CD14-positive monocyte (primary cell): ENCODE measurements at regions not wholly inside any gene's neighbourhood (a gene's known extent, or its start where the extent isn't known, plus 50 kb on each side); places are given as distances from the start of the nearest gene placed in this dataset.

Source experiments
- DNase-seq, 3 donors: peaks; one replicate each; pipeline ENCODE4 v3.0.0-alpha.2; 2011 to 2022
- H2AFZ ChIP-seq: 2 replicates; pipeline ENCODE4 v1.6.0; 2012; ENCODE audit warnings: mild to moderate bottlenecking, low read depth, low read length, inconsistent platforms; ENCODE audit not compliant: insufficient read depth, poor library complexity, severe bottlenecking
- H3K27ac ChIP-seq, 2 donors: 1 replicate in 1 of 2; 2 replicates in 1 of 2; pipeline ENCODE4 v1.5.1; 2012 to 2013; ENCODE audit warnings: low read length in 2 of 2, control low read depth in 1 of 2, inconsistent platforms in 1 of 2, low read depth in 1 of 2, mild to moderate bottlenecking in 1 of 2
- H3K27me3 ChIP-seq, 2 donors: one replicate each; pipeline versions ENCODE4 v1.6.0 to v1.6.1; 2011 to 2013; ENCODE audit warnings: low read length in 2 of 2; ENCODE audit not compliant: control insufficient read depth in 2 of 2, insufficient read depth in 2 of 2
- H3K36me3 ChIP-seq, 2 donors: replicated peaks in 1 of 2; 1 replicate in 1 of 2; 2 replicates in 1 of 2; pipeline versions ENCODE4 v1.5.1 to v1.6.1; 2012 to 2013; ENCODE audit warnings: low read length in 2 of 2, control low read depth in 1 of 2, inconsistent platforms in 1 of 2, mild to moderate bottlenecking in 1 of 2; ENCODE audit not compliant: insufficient read depth in 2 of 2, control insufficient read depth in 1 of 2
- H3K4me1 ChIP-seq, 2 donors: 1 replicate in 1 of 2; 2 replicates in 1 of 2; pipeline versions ENCODE4 v1.5.1 to v1.6.1; 2012 to 2013; ENCODE audit warnings: low read length in 2 of 2, control low read depth in 1 of 2, inconsistent platforms in 1 of 2, mild to moderate bottlenecking in 1 of 2, moderate library complexity in 1 of 2; ENCODE audit not compliant: insufficient read depth in 2 of 2, control insufficient read depth in 1 of 2
- H3K4me2 ChIP-seq: replicated peaks from 2 replicates; pipeline ENCODE3; 2012; ENCODE audit warnings: low read length, moderate library complexity, mild to moderate bottlenecking; ENCODE audit not compliant: poor library complexity, severe bottlenecking; ENCODE audit errors: extremely low read depth
- H3K4me3 ChIP-seq, 3 experiments: fragments of 200-600 bp in 1 of 3; sonication (generic) in 1 of 3; replicated peaks in 1 of 3; 1 replicate in 2 of 3; 2 replicates in 1 of 3; pipeline ENCODE4 v1.5.1; 2011 to 2013; ENCODE audit warnings: low read length in 3 of 3, mild to moderate bottlenecking in 3 of 3, control low read depth in 2 of 3, low read depth in 2 of 3, inconsistent platforms in 1 of 3, moderate library complexity in 1 of 3
- H3K79me2 ChIP-seq: 2 replicates; pipeline ENCODE4 v1.6.0; 2012; ENCODE audit warnings: mild to moderate bottlenecking, control low read depth, inconsistent platforms, low read length, moderate library complexity; ENCODE audit not compliant: insufficient read depth
- H3K9ac ChIP-seq: 2 replicates; pipeline ENCODE4 v1.6.0; 2017; ENCODE audit warnings: low read length, mild to moderate bottlenecking; ENCODE audit not compliant: insufficient read depth, poor library complexity, severe bottlenecking
- H3K9me3 ChIP-seq, 2 donors: replicated peaks in 1 of 2; 1 replicate in 1 of 2; 2 replicates in 1 of 2; pipeline versions ENCODE4 v1.5.1 to v1.6.1; 2012 to 2013; ENCODE audit warnings: low read length in 2 of 2, control low read depth in 1 of 2; ENCODE audit not compliant: control insufficient read depth in 1 of 2, insufficient read depth in 1 of 2
- H4K20me1 ChIP-seq: 2 replicates; pipeline ENCODE4 v1.6.0; 2012; ENCODE audit warnings: mild to moderate bottlenecking, low read length, control low read depth, moderate library complexity; ENCODE audit not compliant: insufficient read depth
- H3K27ac Mint-ChIP-seq, 7 donors: one replicate each; pipeline ENCODE4 v1.8.0; 2020; ENCODE audit warnings: mild to moderate bottlenecking in 7 of 7, mixed read lengths in 7 of 7, moderate library complexity in 6 of 7, inconsistent platforms in 2 of 7
- H3K27me3 Mint-ChIP-seq, 3 donors: one replicate each; pipeline ENCODE4 v1.8.0; 2021 to 2022; ENCODE audit warnings: low read depth in 3 of 3, mild to moderate bottlenecking in 3 of 3, mixed read lengths in 3 of 3, moderate library complexity in 3 of 3, inconsistent platforms in 1 of 3
- H3K36me3 Mint-ChIP-seq, 2 donors: one replicate each; pipeline ENCODE4 v1.8.0; 2020; ENCODE audit warnings: mixed read lengths in 2 of 2, inconsistent platforms in 1 of 2, mild to moderate bottlenecking in 1 of 2
- H3K4me1 Mint-ChIP-seq: one replicate; pipeline ENCODE4 v1.8.0; 2020; ENCODE audit warnings: mild to moderate bottlenecking, mixed read lengths
- H3K4me3 Mint-ChIP-seq, 2 donors: one replicate each; pipeline ENCODE4 v1.8.0; 2020; ENCODE audit warnings: mild to moderate bottlenecking in 2 of 2, mixed read lengths in 2 of 2, moderate library complexity in 1 of 2
- H3K9me3 Mint-ChIP-seq, 7 donors: one replicate each; pipeline ENCODE4 v1.8.0; 2020 to 2022; ENCODE audit warnings: mixed read lengths in 7 of 7, mild to moderate bottlenecking in 6 of 7, moderate library complexity in 6 of 7, inconsistent platforms in 2 of 7
- CTCF ChIP-seq: fragments of 200-600 bp; IDR thresholded peaks from one replicate; pipeline ENCODE4 v1.8.0; 2022; ENCODE audit warnings: antibody characterized with exemption, mild to moderate bottlenecking
- WGBS: methylation state at CpG from one replicate; pipeline ENCODE4 v1.1.5; 2013; ENCODE audit warnings: missing lambda C conversion rate; ENCODE audit not compliant: insufficient coverage; 5-methylcytosine and 5-hydroxymethylcytosine counted together
- intact Hi-C, 2 donors: fragments of 100-400 bp; cut with micrococcal nuclease; formaldehyde crosslinking; loops; one replicate each; pipeline versions ENCODE4 v1.15.0 to v1.15.1; 2023

DNA sequence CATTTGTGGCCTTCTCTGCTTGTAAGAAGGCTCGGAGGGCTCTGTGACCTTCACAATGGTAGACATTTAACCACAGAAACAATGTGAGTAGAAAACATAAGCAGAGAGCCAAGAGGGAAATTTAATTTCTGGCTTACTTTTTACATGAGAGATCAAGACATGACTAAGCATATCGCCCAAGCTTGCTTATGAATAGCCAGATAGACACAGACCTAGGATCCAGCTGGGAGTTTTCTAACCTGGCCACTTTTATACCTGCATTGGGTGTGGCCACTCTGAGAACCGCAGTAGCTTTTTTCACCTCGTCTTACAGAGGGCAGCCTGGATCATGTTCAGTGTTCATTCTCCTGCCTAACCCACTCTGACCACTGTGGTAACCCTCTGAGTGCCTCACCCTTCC is 244.9 kb upstream of the KCNN2 start:
- Mint-ChIP-seq H3K4me3 (no peak overlapping the region), H3K27ac (no peak overlapping the region), H3K4me1 (no peaks in the 10 kb centered on the region), H3K9me3 (peaks cover 0 to 3% (median 0%) of the 10 kb centered on the region in 7 donors), H3K27me3 (peaks cover 0 to 4% (median 0%) of the 10 kb centered on the region in 3 donors), H3K36me3 (no peaks in the 10 kb centered on the region)
- H3K36me3 ChIP-seq, result no peaks in the 10 kb centered on the region
- intact Hi-C loops, result no loop called here
- H3K9me3 ChIP-seq, result no peaks in the 10 kb centered on the region
- no peak overlapping the region for H3K27ac ChIP-seq
- 78% methylated on average over 3 of the region's 4 CpGs for WGBS
- H3K4me1 ChIP-seq, result no peaks in the 10 kb centered on the region
- TF ChIP-seq CTCF, result no peak
- DNase-seq, result no peak
- H3K4me3 ChIP-seq, result no peak overlapping the region
- no peaks in the 10 kb centered on the region for H3K27me3 ChIP-seq
- no peak overlapping the region for H3K9ac ChIP-seq
- H4K20me1 ChIP-seq, result no peaks in the 10 kb centered on the region
- no peak overlapping the region for H2AFZ ChIP-seq
- H3K4me2 ChIP-seq, result no peak overlapping the region
- H3K79me2 ChIP-seq, result no peaks in the 10 kb centered on the region

DNA sequence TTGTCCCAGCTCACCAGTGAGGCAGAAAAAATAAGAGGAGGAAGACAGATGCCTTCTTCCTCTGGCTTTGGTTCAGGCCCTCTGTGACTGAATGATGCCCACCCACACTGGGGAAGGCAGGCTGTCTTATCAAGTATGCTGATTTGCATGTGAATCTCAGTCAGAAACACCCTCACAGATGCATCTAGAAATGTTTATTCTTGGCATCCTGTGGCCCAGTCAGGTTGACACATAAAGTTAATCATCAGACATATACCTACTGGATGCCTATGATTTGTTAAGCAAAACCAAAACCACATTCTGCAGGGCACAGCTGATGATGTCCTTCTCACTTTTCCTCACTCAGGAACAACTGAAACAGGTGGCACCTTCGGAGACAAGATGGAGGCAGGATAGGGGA is 243.4 kb upstream of the KCNN2 start:
- DNase-seq, result no peak
- H3K9ac ChIP-seq, result no peak overlapping the region
- H3K4me1 ChIP-seq, result no peaks in the 10 kb centered on the region
- H3K4me3 ChIP-seq, result no peak overlapping the region
- no peaks in the 10 kb centered on the region for H3K9me3 ChIP-seq
- peaks cover 0 to 4% (median 0%) of the 10 kb centered on the region in 3 donors for H3K27me3 Mint-ChIP-seq
- no peak overlapping the region for H3K4me3 Mint-ChIP-seq
- H3K27ac ChIP-seq, result no peak overlapping the region
- H3K9me3 Mint-ChIP-seq, result peaks cover 0 to 4% (median 2%) of the 10 kb centered on the region in 7 donors
- H3K27ac Mint-ChIP-seq, result no peak overlapping the region
- no peak overlapping the region for H3K4me2 ChIP-seq
- H2AFZ ChIP-seq, result no peak overlapping the region
- intact Hi-C loops, result no loop called here
- H3K36me3 Mint-ChIP-seq, result no peaks in the 10 kb centered on the region
- WGBS, result no CpG with 5 or more reads among the region's 1 CpG
- no peaks in the 10 kb centered on the region for H3K27me3 ChIP-seq
- no peaks in the 10 kb centered on the region for H4K20me1 ChIP-seq
- H3K79me2 ChIP-seq, result no peaks in the 10 kb centered on the region
- no peaks in the 10 kb centered on the region for H3K4me1 Mint-ChIP-seq
- H3K36me3 ChIP-seq, result no peaks in the 10 kb centered on the region
- TF ChIP-seq CTCF, result no peak
